ENCODE measurements at regions not wholly inside any gene's neighbourhood (a gene's known extent, or its start where the extent isn't known, plus 50 kb on each side); places are given as distances from the start of the nearest gene placed in this dataset.

DNA sequence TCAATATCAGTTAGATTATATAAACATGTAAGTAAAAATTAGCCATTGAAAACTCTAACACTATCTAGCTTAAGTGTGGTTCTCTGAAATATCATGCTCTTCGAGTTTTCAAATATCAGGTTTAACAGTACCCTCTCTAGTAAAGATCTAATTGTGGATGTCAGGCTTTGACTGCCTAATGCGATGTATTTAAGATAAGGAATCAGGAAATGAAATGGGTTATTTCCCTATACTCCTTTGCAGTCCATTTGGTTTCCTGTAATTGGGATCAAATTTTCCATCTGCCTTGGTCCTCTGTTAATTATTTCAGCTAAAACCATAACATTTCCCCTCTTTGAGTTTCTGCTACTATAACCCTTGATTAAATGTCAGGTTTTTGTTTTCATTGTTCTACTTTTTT lies 361.3 kb upstream of the MMS22L start:
- intact Hi-C loops (cut with DNase I), result no loop called here
- ATAC-seq (no peak), DNase-seq (no peak)
- Histone ChIP-seq H3K36me3 (no peaks in the 10 kb centered on the region), H3K27ac (no peak overlapping the region), H3K9me3 (peaks cover 7% of the 10 kb centered on the region), H3K4me1 (no peaks in the 10 kb centered on the region), H3K4me3 (no peak overlapping the region), H3K27me3 (ENCODE audit: low read depth) (no peaks in the 10 kb centered on the region)
- TF ChIP-seq CTCF (IDR thresholded peaks at IDR 0.05), result no peak

GRCh38 chr6:97645757-97646156 lies 362.7 kb upstream of the MMS22L start:
- H3K9me3 ChIP-seq, result no peaks in the 10 kb centered on the region

DNA sequence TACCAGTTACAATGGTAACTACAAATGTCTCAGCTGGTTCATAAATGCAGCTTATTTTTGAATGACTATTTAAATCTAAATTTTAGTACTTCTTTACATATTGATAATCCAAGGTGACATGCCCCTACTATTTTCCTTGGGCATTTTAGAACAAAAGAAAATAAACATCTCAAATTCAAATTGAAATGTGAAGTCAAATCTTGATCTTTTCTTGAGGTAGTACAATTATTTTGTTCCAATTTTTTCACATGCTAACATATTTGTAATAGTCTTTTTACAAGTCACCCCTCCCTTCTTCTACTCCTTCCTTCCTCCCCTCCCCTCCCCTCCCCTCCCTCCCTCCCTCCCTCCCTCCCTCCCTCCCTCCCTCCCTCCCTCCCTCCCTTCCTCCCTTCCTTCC lies 370.1 kb upstream of the MMS22L start:
- Histone ChIP-seq H3K27ac (no peak overlapping the region), H3K36me3 (no peaks in the 10 kb centered on the region), H3K4me1 (no peaks in the 10 kb centered on the region), H3K4me3 (no peak overlapping the region), H3K9me3 (no peaks in the 10 kb centered on the region), H3K27me3 (ENCODE audit: low read depth) (no peaks in the 10 kb centered on the region)
- no peak for ATAC-seq
- intact Hi-C loops (cut with DNase I), result no loop called here
- TF ChIP-seq CTCF (IDR thresholded peaks at IDR 0.05), result no peak
- no peak for DNase-seq

More at GRCh38 chr6:97645757-97646156, 362.7 kb upstream of the MMS22L start:
- intact Hi-C loops (cut with DNase I), result no loop called here
- H3K27me3 ChIP-seq (ENCODE audit: low read depth), result no peaks in the 10 kb centered on the region
- no peak for TF ChIP-seq CTCF (IDR thresholded peaks at IDR 0.05)
- no peaks in the 10 kb centered on the region for H3K36me3 ChIP-seq
- no peak overlapping the region for H3K27ac ChIP-seq
- H3K4me3 ChIP-seq, result no peak overlapping the region
- H3K4me1 ChIP-seq, result no peaks in the 10 kb centered on the region
- no peak for ATAC-seq
- no peak for DNase-seq

DNA sequence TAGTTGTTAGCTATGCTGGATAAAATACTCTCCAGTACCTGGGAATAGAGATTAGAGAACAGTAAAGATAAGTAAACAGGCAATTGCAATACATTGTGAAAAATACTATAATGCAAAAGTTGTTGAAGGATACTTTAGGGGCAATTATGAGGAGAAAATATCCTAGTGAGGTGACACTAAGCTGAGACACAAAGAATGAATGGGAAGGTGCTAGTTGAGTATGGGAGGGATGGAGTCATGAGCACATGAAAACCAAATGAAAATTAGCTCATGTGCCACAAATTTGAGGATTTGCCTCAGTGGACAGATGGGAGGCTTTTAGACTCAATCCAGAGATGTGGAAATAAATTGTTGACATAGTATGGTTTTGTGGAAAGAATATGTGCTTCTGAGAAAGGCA lies 370.5 kb upstream of the MMS22L start:
- H3K27ac ChIP-seq, result no peak overlapping the region
- ATAC-seq (no peak), DNase-seq (no peak)
- H3K27me3 ChIP-seq (ENCODE audit: low read depth), result no peaks in the 10 kb centered on the region
- H3K4me3 ChIP-seq, result no peak overlapping the region
- intact Hi-C loops (cut with DNase I), result no loop called here
- TF ChIP-seq CTCF (IDR thresholded peaks at IDR 0.05), result no peak
- H3K36me3 ChIP-seq, result no peaks in the 10 kb centered on the region
- no peaks in the 10 kb centered on the region for H3K9me3 ChIP-seq
- no peaks in the 10 kb centered on the region for H3K4me1 ChIP-seq

DNA sequence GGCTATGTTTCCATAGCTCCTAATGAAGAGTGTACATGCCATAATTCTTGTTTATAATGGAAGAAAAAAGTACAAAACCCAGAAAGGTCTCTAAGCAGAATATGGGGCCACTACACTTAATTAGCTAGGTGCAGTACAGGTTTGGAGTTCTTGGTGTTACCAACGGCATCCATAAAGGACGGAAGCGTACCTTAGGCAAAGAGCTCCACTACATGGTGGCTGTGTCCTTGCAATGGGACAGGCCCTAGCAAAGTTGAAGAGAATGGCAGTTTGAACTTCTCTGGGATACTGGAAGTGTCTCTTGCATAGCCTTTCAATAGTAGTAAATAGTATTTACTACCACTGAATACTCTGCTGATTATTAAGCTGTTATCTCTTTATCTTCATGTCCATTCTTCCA lies 371.7 kb upstream of the MMS22L start:
- no peaks in the 10 kb centered on the region for H3K27me3 ChIP-seq (ENCODE audit: low read depth)
- H3K36me3 ChIP-seq, result no peaks in the 10 kb centered on the region
- TF ChIP-seq CTCF (IDR thresholded peaks at IDR 0.05), result no peak
- DNase-seq (no peak), ATAC-seq (no peak)
- intact Hi-C loops (cut with DNase I), result no loop called here
- H3K9me3 ChIP-seq, result no peaks in the 10 kb centered on the region
- no peak overlapping the region for H3K4me3 ChIP-seq
- no peaks in the 10 kb centered on the region for H3K4me1 ChIP-seq
- H3K27ac ChIP-seq, result no peak overlapping the region

DNA sequence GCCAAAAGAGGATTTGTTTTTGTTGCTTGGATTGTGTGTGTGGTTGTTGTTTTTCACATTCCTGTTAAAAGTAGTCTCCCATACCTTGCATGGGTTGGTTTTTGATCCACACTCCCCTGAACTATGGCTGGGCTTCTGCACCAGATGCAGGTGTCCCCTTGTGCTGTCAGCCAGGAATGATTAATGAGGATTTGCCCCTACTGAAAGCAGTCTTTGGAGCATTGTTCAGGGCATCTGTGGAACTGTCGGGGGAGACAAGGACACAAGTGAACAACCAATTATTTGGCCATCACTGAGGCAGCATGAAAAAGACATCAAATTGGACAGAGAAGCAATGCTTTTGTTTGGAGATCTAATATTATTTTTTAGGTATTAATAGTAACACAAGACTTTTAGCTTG lies 373.2 kb upstream of the MMS22L start:
- Histone ChIP-seq H3K9me3 (no peaks in the 10 kb centered on the region), H3K4me3 (no peak overlapping the region), H3K27ac (no peak overlapping the region), H3K27me3 (ENCODE audit: low read depth) (no peaks in the 10 kb centered on the region), H3K36me3 (no peaks in the 10 kb centered on the region), H3K4me1 (no peaks in the 10 kb centered on the region)
- intact Hi-C loops (cut with DNase I), result no loop called here
- ATAC-seq, result no peak
- DNase-seq, result no peak
- TF ChIP-seq CTCF (IDR thresholded peaks at IDR 0.05), result no peak
